GM18499 (cell line): ENCODE measurements at regions not wholly inside any gene's neighbourhood (a gene's known extent, or its start where the extent isn't known, plus 50 kb on each side); places are given as distances from the start of the nearest gene placed in this dataset.

ENCODE experiments used
- ATAC-seq: cut with Tn5 transposase; IDR thresholded peaks from one replicate; pipeline ENCODE4 v1.9.1; 2021; ENCODE audit warnings: moderate number of reproducible peaks; ENCODE audit not compliant: insufficient read depth, unreplicated experiment

DNA sequence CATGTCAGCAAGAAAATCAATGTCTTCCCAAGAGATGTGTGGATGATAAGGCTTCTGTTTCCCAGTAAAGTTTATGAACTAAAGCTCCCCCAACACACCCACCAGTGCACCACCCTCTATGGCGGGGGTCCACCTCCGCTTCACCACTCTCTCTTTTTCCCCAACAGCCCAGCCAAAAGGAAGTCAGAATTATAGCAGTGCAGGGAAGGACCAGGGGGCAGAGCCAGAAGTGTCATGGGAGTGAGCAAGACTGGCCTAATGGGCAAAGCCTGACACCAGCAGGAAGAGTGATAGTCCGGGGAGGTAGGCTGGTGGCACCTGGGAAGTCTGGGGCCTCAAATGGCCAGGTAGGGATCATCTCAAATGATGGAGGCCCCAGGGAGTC lies 167.7 kb downstream of the ZFP36L2 start:
- no peak for ATAC-seq

GRCh38 chr2:43057742-43058725 lies 168.4 kb downstream of the ZFP36L2 start:
- ATAC-seq: no peak

DNA sequence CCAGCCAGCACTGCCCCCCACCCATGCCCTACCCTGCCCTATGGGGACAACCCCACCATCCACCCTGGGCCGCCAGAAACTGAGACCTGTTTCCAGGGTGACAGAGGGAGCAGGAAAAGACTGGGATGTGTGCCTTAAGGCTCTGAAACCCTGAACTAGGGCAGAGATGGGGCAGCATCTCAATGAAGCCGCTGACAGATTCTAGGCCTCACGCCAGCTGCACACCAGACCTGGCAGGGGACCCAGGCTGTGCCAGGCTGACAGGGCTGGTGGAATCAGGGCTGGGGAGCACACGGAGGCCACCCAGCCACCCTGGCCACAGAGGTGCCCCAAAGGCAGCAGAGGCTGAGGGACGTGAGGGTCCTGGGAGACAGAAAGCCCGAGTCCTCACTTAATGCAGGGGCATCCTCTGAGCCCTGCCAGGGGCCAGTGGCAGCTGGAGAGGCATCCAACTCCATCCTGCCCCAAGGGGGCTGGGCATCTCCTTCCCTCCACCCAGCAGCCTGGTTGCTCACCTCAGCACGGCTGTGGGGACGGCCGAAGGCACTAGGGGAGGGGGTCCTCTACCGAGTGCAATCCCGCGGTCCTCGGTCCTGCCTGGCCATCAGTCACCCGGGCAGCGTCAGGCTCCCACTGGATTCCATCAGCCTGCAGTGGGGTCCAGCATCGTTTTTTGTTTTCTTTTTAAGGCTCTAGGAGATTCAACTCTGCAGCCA lies 169.2 kb downstream of the ZFP36L2 start:
- ATAC-seq: no peak

DNA sequence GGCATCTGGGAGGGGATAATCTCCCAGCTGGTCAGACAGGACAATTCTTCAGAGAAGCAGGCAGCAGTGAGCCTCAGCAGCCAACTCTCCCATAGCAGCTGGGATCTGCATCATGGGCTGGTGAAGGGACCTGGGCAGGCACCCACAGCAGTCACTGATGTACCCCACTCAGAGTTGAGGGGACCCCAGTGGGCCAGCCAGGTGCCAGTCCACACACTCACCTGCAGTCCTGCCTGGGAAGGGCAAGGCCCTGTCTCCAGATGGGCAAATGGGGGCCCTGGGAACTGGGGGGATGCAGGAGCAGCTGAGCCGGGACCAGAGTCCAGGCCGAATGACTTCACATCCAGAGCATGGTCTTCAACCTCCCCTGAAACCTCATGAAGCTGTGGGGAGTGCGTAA lies 170.4 kb downstream of the ZFP36L2 start:
- ATAC-seq: no peak

GRCh38 chr2:43055086-43055912 lies 171.1 kb downstream of the ZFP36L2 start:
- ATAC-seq: no peak

DNA sequence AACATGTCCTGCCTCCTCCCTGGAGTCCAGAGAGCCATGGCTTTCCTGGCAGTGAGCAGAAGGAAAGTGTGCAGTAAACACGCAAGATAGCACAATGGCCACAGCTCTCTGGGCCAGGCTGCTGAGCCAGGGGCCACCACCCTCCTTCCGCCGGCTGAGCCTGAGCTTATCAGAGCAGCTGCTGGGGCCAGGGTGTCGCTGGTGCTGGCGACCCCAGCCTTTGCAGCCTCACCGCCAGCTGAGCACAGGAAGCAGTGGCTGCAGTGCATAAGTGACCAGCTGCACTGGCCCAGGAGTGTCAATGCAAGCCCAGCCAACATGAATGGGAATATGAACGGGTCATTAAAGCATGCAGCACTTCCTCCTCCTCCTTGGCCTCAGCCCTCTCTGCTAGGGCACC lies 172.0 kb downstream of the ZFP36L2 start:
- no peak for ATAC-seq

DNA sequence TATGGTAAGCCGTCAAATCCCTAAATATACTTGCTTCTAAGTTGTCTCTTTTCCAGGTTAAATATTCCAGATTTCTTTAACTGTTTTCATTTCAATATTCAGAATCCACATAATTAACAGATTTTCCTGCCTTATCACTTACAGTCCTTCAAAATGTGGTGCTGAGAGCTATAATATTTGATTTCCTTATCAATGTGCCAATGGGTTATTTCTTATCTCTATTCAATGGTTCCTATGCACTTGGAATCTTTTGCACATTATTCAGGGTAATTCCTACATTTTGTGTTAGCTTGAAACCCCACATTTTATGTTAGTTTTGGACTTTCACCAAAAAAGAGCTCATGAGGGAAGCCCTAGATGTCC lies 173.5 kb downstream of the ZFP36L2 start:
- ATAC-seq: no peak

- ATAC-seq: no peak
These were observed 174.0 kb downstream of the ZFP36L2 start for GRCh38 chr2:43052204-43052943.

DNA sequence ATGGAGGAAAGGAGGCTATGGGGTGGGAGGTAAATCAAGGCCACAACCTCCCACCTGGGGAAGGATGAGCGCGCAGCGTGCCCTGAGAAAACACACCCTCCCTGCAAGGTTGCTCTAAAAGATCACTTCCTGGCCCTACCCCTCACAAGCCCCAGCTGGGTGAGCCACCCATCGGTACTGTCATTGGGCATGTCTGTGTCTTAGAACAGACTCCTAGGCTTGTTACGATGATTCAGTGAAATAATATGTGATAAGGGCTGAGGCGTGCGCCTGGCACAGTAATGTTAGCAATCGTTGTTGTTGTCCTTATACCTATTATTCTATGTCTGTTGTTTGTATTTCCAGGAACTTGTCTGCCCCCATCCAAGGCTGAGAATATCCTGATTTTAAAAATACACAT lies 175.1 kb downstream of the ZFP36L2 start:
- ATAC-seq: no peak

GRCh38 chr2:43050866-43051265 lies 175.5 kb downstream of the ZFP36L2 start:
- no peak for ATAC-seq

- ATAC-seq: no peak
These were observed 176.3 kb downstream of the ZFP36L2 start for GRCh38 chr2:43049836-43050801.

GRCh38 chr2:43047187-43047780 lies 179.1 kb downstream of the ZFP36L2 start:
- ATAC-seq: no peak

DNA sequence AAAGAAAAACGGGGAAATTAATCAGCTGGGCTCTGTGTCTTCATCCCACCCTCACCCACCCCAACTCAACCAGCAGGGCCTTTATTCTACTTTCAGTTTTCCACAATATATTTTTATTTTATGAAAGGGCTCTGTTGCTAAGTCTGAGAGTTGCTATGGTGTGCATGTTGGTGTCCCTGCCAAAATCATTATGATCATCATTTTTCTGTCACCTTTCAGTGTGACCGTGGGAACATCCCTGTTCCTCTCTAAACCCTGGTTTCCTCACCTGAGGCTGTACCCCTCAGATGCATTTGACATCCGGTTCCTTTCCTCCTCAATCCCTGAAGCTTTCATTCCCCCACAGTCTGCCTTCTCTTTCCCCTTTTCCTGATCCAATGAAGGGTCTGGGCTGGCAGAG lies 180.5 kb downstream of the ZFP36L2 start:
- no peak for ATAC-seq

- no peak for ATAC-seq
These were observed 182.2 kb downstream of the ZFP36L2 start for GRCh38 chr2:43044093-43044681.

DNA sequence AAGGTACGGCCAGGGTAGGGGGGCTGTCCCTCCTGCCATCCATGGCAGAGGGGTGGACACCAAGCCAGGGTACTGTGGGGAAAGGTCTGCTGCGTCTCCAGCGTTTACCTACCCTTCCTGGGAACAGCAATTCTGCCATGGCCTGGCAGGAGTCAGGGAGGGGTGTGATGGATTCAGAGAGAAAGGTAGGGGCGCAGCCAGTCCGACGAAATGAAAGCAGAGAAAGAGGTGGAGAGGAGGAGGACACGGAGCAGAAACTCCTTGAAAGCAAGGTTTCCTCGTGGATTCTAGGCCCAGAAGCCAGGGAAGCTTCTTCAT lies 182.9 kb downstream of the ZFP36L2 start:
- ATAC-seq: no peak

GRCh38 chr2:43041661-43042360 lies 184.6 kb downstream of the ZFP36L2 start:
- no peak for ATAC-seq

- no peak for ATAC-seq
These were observed 185.2 kb downstream of the ZFP36L2 start for GRCh38 chr2:43041173-43041591.
